Esophagus muscularis mucosa (tissue), 4 donors: ENCODE measurements at regions not wholly inside any gene's neighbourhood (a gene's known extent, or its start where the extent isn't known, plus 50 kb on each side); places are given as distances from the start of the nearest gene placed in this dataset.

ENCODE experiments used
- DNase-seq: peaks from one replicate; pipeline ENCODE4 v3.0.0-alpha.2; 2017; ENCODE audit errors: extremely low spot score
- H3K27ac ChIP-seq, 4 donors: fragments of 200-600 bp; sonication (generic); replicated peaks in 1 of 4; 1 replicate in 3 of 4; 2 replicates in 1 of 4; pipeline ENCODE4 v1.5.1; 2016 to 2019; ENCODE audit warnings: mild to moderate bottlenecking in 1 of 4
- H3K27me3 ChIP-seq, 4 donors: fragments of 200-600 bp; sonication (generic); one replicate each; pipeline versions ENCODE4 v1.5.1 to v1.6.0; 2016 to 2019
- H3K36me3 ChIP-seq, 4 donors: fragments of 200-600 bp; sonication (generic); one replicate each; pipeline ENCODE4 v1.5.1; 2016 to 2019
- H3K4me1 ChIP-seq, 4 donors: fragments of 200-600 bp; sonication (generic); one replicate each; pipeline ENCODE4 v1.5.1; 2016 to 2019
- H3K4me3 ChIP-seq, 4 donors: fragments of 200-600 bp; sonication (generic); 1 replicate in 2 of 4; 2 replicates in 2 of 4; pipeline ENCODE4 v1.5.1; 2016 to 2019; ENCODE audit warnings: mild to moderate bottlenecking in 4 of 4, moderate library complexity in 1 of 4
- H3K9me3 ChIP-seq, 4 donors: fragments of 200-600 bp; sonication (generic); 1 replicate in 3 of 4; 2 replicates in 1 of 4; pipeline ENCODE4 v1.5.1; 2016 to 2019
- CTCF ChIP-seq, 3 experiments: fragments of 200-600 bp in 2 of 3; fragments of 450-650 bp in 1 of 3; sonication (generic) in 2 of 3; IDR thresholded peaks; one replicate each; pipeline ENCODE4 v1.5.1; 2017 to 2019; ENCODE audit warnings: antibody characterized with exemption in 3 of 3, mild to moderate bottlenecking in 2 of 3, moderate library complexity in 1 of 3
- EP300 ChIP-seq: sonication (generic); formaldehyde crosslinking; IDR thresholded peaks from one replicate; pipeline ENCODE4 v1.6.1; 2017; ENCODE audit warnings: antibody characterized with exemption
- POLR2A ChIP-seq: fragments of 450-650 bp; IDR thresholded peaks from one replicate; pipeline ENCODE4 v1.6.1; 2017; ENCODE audit warnings: antibody characterized with exemption, moderate library complexity, mild to moderate bottlenecking, low read depth
- POLR2AphosphoS5 ChIP-seq, 2 donors: sonication (generic); formaldehyde crosslinking; IDR thresholded peaks; one replicate each; pipeline ENCODE4 v1.6.1; 2017; ENCODE audit warnings: antibody characterized with exemption in 2 of 2
- WGBS: methylation state at CpG from one replicate; pipeline ENCODE4 v1.1.5; 2018; 5-methylcytosine and 5-hydroxymethylcytosine counted together
- intact Hi-C: fragments of 100-400 bp; cut with DNase I; formaldehyde crosslinking; loops from one replicate; pipeline ENCODE4 v1.15.1; 2023

GRCh38 chr5:93082981-93083380 is 498.0 kb downstream of the NR2F1-AS1 start:
- WGBS, result 93% methylated on average over 2 of the region's 2 CpGs
- intact Hi-C loops, result no loop called here
- TF ChIP-seq POLR2A (no peak), CTCF (IDR thresholded peaks at IDR 0.05) (no peak), EP300 (no peak), POLR2AphosphoS5 (IDR thresholded peaks at IDR 0.05) (no peak)

GRCh38 chr5:93079046-93079445 is 502.0 kb downstream of the NR2F1-AS1 start:
- Histone ChIP-seq H3K4me1 (peaks cover 6 to 16% (median 10%) of the 10 kb centered on the region in 4 donors), H3K27ac (no peak overlapping the region), H3K4me3 (no peak overlapping the region), H3K9me3 (no peaks in the 10 kb centered on the region), H3K27me3 (no peaks in the 10 kb centered on the region), H3K36me3 (no peaks in the 10 kb centered on the region)
- intact Hi-C loops, result no loop called here
- TF ChIP-seq CTCF (IDR thresholded peaks at IDR 0.05) (no peak), POLR2AphosphoS5 (IDR thresholded peaks at IDR 0.05) (no peak), EP300 (no peak), POLR2A (no peak)
- 52% methylated on average over 2 of the region's 2 CpGs for WGBS
- DNase-seq, result no peak

More at GRCh38 chr5:93082981-93083380, 498.0 kb downstream of the NR2F1-AS1 start:
- no peak for DNase-seq
- H3K27me3 ChIP-seq, result no peaks in the 10 kb centered on the region
- no peaks in the 10 kb centered on the region for H3K36me3 ChIP-seq
- H3K4me3 ChIP-seq, result no peak overlapping the region
- H3K27ac ChIP-seq, result no peak overlapping the region
- H3K4me1 ChIP-seq, result peaks cover 6 to 12% (median 10%) of the 10 kb centered on the region in 4 donors
- no peaks in the 10 kb centered on the region for H3K9me3 ChIP-seq

- Histone ChIP-seq H3K4me3 (no peak overlapping the region), H3K27ac (peak overlapping the region in 1 of 4 donors; percentile 16)
- intact Hi-C loops, result no loop called here
Measured at GRCh38 chr5:93078082-93079038, 502.7 kb downstream of the NR2F1-AS1 start.

DNA sequence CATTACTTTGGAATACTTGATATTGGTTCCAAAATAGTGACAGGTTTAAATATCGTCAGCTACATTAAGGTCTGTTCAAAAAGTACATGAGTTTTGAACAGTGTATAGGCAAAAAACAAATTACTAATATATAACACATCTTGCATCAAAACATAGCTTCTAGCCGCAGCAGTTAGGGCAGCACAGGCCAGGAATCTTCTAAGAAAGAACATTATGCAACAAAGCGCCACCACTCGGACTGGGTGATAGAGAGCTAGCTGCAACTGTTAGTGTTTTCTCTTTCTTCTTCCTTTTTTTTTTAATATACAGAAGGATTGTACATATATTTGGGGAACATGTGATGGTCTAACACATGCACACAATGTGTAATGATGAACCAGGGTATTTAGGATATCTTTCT is 504.5 kb downstream of the NR2F1-AS1 start:
- intact Hi-C loops, result no loop called here
- H3K9me3 ChIP-seq, result no peaks in the 10 kb centered on the region
- no peak overlapping the region for H3K27ac ChIP-seq
- TF ChIP-seq CTCF (IDR thresholded peaks at IDR 0.05) (no peak), EP300 (no peak), POLR2AphosphoS5 (IDR thresholded peaks at IDR 0.05) (no peak), POLR2A (no peak)
- DNase-seq, result no peak
- H3K4me1 ChIP-seq, result peaks cover 6 to 16% (median 10%) of the 10 kb centered on the region in 4 donors
- H3K4me3 ChIP-seq, result no peak overlapping the region
- no peaks in the 10 kb centered on the region for H3K27me3 ChIP-seq
- no peaks in the 10 kb centered on the region for H3K36me3 ChIP-seq
- 97% methylated on average over 4 of the region's 4 CpGs for WGBS

More at GRCh38 chr5:93078082-93079038, 502.7 kb downstream of the NR2F1-AS1 start:
- no peaks in the 10 kb centered on the region for H3K36me3 ChIP-seq
- no peaks in the 10 kb centered on the region for H3K27me3 ChIP-seq
- H3K4me1 ChIP-seq, result peaks cover 6 to 16% (median 10%) of the 10 kb centered on the region in 4 donors
- WGBS, result 28% methylated on average over 10 of the region's 11 CpGs
- TF ChIP-seq EP300 (no peak), CTCF (IDR thresholded peaks at IDR 0.05) (no peak), POLR2AphosphoS5 (IDR thresholded peaks at IDR 0.05) (peak; percentile 28 to 33), POLR2A (no peak)
- DNase-seq, result no peak
- H3K9me3 ChIP-seq, result no peaks in the 10 kb centered on the region
